ENCODE measurements at regions not wholly inside any gene's neighbourhood (a gene's known extent, or its start where the extent isn't known, plus 50 kb on each side); places are given as distances from the start of the nearest gene placed in this dataset.

GRCh38 chr10:80871083-80871482 is 333.4 kb downstream of the SH2D4B start:
- TF ChIP-seq CTCF (IDR thresholded peaks at IDR 0.05; ENCODE audit: insufficient read depth, low read depth, low read length) (no peak), EZH2 (IDR thresholded peaks at IDR 0.05; ENCODE audit: insufficient read depth, low read length) (no peak)

Measured in astrocyte (in vitro differentiated cells and primary cell).